Loucy (cell line): ENCODE measurements at regions not wholly inside any gene's neighbourhood (a gene's known extent, or its start where the extent isn't known, plus 50 kb on each side); places are given as distances from the start of the nearest gene placed in this dataset.
"Not testable (repeated sequence)": the region's sequence is repeated elsewhere in the genome, so short reads cannot be mapped to it uniquely, and the experiment has no call there.

Experiments
- CTCF ChIP-seq: fragments of 200-600 bp; sonication (generic); conservative IDR thresholded peaks from 2 replicates; pipeline ENCODE4 v1.5.1; 2014; ENCODE audit warnings: mild to moderate bottlenecking, antibody characterized with exemption, low read length
- EZH2phosphoT487 ChIP-seq: fragments of 200-600 bp; IDR thresholded peaks from 2 replicates; pipeline ENCODE4 v1.6.1; 2018; ENCODE audit warnings: antibody characterized with exemption, mild to moderate bottlenecking, moderate library complexity, borderline replicate concordance

- TF ChIP-seq CTCF, EZH2phosphoT487: not testable (repeated sequence)
These were observed 163.1 kb upstream of the WDFY3 start for GRCh38 chr4:85129354-85130125.
